NT2/D1 (cell line): ENCODE measurements at regions not wholly inside any gene's neighbourhood (a gene's known extent, or its start where the extent isn't known, plus 50 kb on each side); places are given as distances from the start of the nearest gene placed in this dataset.

Source experiments
- DNase-seq: peaks from one replicate; pipeline ENCODE4 v3.0.0-alpha.2; 2011; ENCODE audit warnings: low read depth, low spot score
- H3K27me3 ChIP-seq: 2 replicates; pipeline ENCODE4 v1.6.0; 2011; ENCODE audit warnings: mild to moderate bottlenecking; ENCODE audit not compliant: insufficient read length, insufficient read depth
- H3K36me3 ChIP-seq: 2 replicates; pipeline ENCODE4 v1.6.1; 2011; ENCODE audit warnings: mild to moderate bottlenecking, low read length, mixed read lengths; ENCODE audit not compliant: insufficient read depth, insufficient read length
- H3K4me1 ChIP-seq: 2 replicates; pipeline ENCODE4 v1.5.1; 2011; ENCODE audit not compliant: insufficient read depth, insufficient read length
- H3K4me3 ChIP-seq: 2 replicates; pipeline ENCODE4 v1.5.1; 2011; ENCODE audit warnings: low read depth; ENCODE audit not compliant: insufficient read length
- H3K9ac ChIP-seq: 2 replicates; pipeline ENCODE4 v1.6.0; 2011; ENCODE audit warnings: low read depth; ENCODE audit not compliant: insufficient read length
- H3K9me3 ChIP-seq: 2 replicates; pipeline ENCODE4 v1.5.1; 2011; ENCODE audit warnings: mild to moderate bottlenecking, low read length; ENCODE audit not compliant: insufficient read depth
- SUZ12 ChIP-seq: IDR thresholded peaks from 2 replicates; pipeline ENCODE4 v1.6.1; 2011; ENCODE audit not compliant: insufficient read length, insufficient read depth; ENCODE audit errors: extremely low read depth
- YY1 ChIP-seq: IDR thresholded peaks from 2 replicates; pipeline ENCODE4 v1.6.1; 2011; ENCODE audit not compliant: insufficient read length, insufficient read depth
- ZNF274 ChIP-seq: IDR thresholded peaks from 2 replicates; pipeline ENCODE4 v1.6.1; 2011; ENCODE audit warnings: mild to moderate bottlenecking, low read depth, low read length

- no peak overlapping the region for H3K4me3 ChIP-seq
- H3K36me3 ChIP-seq, result no peaks in the 10 kb centered on the region
- H3K9ac ChIP-seq, result no peak overlapping the region
- H3K27me3 ChIP-seq, result peaks cover 11% of the 10 kb centered on the region
- TF ChIP-seq SUZ12 (no peak), YY1 (no peak), ZNF274 (no peak)
- DNase-seq, result no peak
- no peaks in the 10 kb centered on the region for H3K9me3 ChIP-seq
- H3K4me1 ChIP-seq, result no peaks in the 10 kb centered on the region
These were observed 62.8 kb upstream of the PITRM1 start for GRCh38 chr10:3235395-3235794.

DNA sequence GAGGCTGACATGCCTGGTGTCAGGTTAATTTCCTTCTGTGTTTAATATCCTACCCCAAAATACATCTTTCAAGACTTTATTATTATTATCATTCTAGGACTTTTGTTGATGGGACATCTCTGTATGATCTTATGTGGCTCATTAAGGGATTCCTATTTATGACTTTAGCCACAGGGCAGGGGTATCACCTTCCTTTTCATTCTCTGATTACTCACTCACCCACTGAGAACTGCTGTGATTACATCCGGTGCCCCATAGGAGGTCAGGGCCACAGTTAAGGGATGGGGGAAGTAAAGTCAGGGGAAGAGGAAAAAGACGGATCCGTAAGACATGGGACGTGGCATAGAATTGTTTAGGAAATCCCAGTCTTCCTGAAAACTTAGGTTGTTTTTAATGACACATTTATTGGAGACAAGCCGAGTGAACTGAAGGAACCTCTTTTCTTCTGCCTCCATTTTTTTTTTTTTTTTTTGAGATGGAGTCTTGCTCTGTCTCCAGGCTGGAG lies 61.0 kb upstream of the PITRM1 start:
- DNase-seq, result no peak
- no peak overlapping the region for H3K4me3 ChIP-seq
- TF ChIP-seq YY1 (no peak), SUZ12 (no peak), ZNF274 (no peak)
- no peaks in the 10 kb centered on the region for H3K9me3 ChIP-seq
- no peaks in the 10 kb centered on the region for H3K36me3 ChIP-seq
- H3K27me3 ChIP-seq, result peaks cover 3% of the 10 kb centered on the region
- H3K9ac ChIP-seq, result no peak overlapping the region
- peaks cover 3% of the 10 kb centered on the region for H3K4me1 ChIP-seq

- Histone ChIP-seq H3K4me1 (peaks cover 5% of the 10 kb centered on the region), H3K27me3 (no peaks in the 10 kb centered on the region), H3K9me3 (no peaks in the 10 kb centered on the region), H3K9ac (no peak overlapping the region), H3K36me3 (no peaks in the 10 kb centered on the region), H3K4me3 (no peak overlapping the region)
- TF ChIP-seq SUZ12, result no peak
- TF ChIP-seq YY1, result no peak
- TF ChIP-seq ZNF274, result no peak
- no peak for DNase-seq
These were observed 59.6 kb upstream of the PITRM1 start for GRCh38 chr10:3231951-3232730.

DNA sequence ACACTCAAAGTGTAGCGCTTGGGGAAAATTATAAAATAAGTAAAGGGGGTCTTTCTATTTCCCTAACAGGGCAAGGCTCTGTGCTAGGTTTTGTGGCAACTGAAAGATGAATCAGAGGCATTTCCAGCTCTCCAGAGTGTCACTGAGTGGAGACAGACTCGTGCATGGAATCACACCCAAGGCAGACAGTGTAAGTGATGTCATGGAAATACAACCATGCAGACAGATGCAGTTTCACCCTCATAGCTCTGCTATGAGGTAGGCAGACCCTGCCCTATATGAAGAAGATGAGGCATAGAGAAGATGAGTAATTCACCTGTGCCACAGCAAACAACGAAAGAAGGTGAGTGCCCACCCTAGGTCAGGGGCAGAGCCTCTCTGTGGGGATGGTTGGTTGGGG lies 57.2 kb upstream of the PITRM1 start:
- no peak for DNase-seq
- no peak overlapping the region for H3K4me3 ChIP-seq
- no peak for TF ChIP-seq YY1
- no peak for TF ChIP-seq ZNF274
- TF ChIP-seq SUZ12, result no peak
- peaks cover 5% of the 10 kb centered on the region for H3K4me1 ChIP-seq
- no peaks in the 10 kb centered on the region for H3K36me3 ChIP-seq
- no peaks in the 10 kb centered on the region for H3K9me3 ChIP-seq
- no peaks in the 10 kb centered on the region for H3K27me3 ChIP-seq
- H3K9ac ChIP-seq, result no peak overlapping the region

DNA sequence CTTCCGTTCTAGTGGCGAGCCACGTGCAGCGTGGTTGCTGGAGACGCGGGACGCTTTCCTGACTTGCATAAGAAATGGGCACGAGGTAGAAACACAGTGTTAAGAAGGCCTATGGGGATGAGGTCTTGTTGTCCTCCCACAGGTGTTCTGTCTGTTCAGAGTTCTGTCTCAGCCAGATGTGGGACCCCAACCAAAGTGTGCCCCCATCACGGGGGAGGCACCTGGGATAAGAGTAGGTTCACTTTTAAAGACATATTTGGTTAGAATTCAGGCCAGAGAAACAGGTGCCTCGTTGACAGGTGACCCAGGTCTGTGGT lies 56.0 kb upstream of the PITRM1 start:
- H3K9me3 ChIP-seq, result no peaks in the 10 kb centered on the region
- DNase-seq, result no peak
- no peaks in the 10 kb centered on the region for H3K27me3 ChIP-seq
- TF ChIP-seq ZNF274 (no peak), SUZ12 (no peak), YY1 (no peak)
- no peak overlapping the region for H3K9ac ChIP-seq
- H3K4me3 ChIP-seq, result no peak overlapping the region
- H3K36me3 ChIP-seq, result no peaks in the 10 kb centered on the region
- H3K4me1 ChIP-seq, result peaks cover 5% of the 10 kb centered on the region

DNA sequence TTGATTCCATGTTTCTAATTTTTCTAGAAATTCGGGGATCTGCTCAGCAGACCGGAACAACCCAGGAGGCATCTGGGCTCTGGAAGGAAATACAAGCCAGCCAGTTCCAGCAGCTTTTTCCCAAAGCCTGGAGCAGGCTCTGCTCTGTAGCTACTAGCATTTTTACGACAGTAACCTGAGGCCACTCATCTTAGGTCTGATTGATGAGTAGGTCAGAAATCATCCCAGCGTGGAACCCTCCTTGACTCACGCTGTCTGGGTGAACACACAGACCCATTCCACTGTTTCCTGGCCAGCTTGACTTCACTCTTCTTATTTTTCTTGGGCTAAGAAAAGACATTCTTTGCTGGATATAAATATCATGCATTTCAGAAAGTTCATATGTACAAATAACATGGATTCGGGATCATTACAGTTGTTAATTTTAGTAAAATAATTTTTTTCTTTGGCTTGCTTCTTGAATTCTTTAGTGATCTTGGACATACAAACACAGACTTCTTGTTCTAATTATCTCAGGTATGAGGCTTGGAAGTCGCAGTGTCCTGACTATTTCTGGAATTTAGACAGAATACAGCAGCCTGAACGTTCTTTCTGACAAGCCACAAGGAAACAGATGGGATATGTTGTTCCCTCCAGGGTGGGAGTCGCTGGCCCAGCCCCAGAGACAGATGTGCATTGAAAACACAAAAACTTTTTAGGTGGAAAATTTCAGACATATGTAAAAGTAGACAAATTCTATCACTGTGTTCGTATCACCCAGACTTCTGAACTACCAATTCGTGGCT lies 54.6 kb upstream of the PITRM1 start:
- TF ChIP-seq YY1 (no peak), ZNF274 (no peak), SUZ12 (no peak)
- H3K9ac ChIP-seq, result no peak overlapping the region
- H3K36me3 ChIP-seq, result no peaks in the 10 kb centered on the region
- no peaks in the 10 kb centered on the region for H3K27me3 ChIP-seq
- peaks cover 5% of the 10 kb centered on the region for H3K4me1 ChIP-seq
- DNase-seq, result no peak
- H3K4me3 ChIP-seq, result no peak overlapping the region
- H3K9me3 ChIP-seq, result no peaks in the 10 kb centered on the region

- Histone ChIP-seq H3K36me3 (no peaks in the 10 kb centered on the region), H3K4me1 (peaks cover 5% of the 10 kb centered on the region), H3K27me3 (no peaks in the 10 kb centered on the region), H3K9me3 (no peaks in the 10 kb centered on the region), H3K4me3 (no peak overlapping the region), H3K9ac (no peak overlapping the region)
- TF ChIP-seq ZNF274, result no peak
- no peak for TF ChIP-seq SUZ12
- no peak for TF ChIP-seq YY1
- DNase-seq, result no peak
These were observed 53.0 kb upstream of the PITRM1 start for GRCh38 chr10:3225561-3225960.
